Liver (tissue), 3 donors: ENCODE measurements at regions not wholly inside any gene's neighbourhood (a gene's known extent, or its start where the extent isn't known, plus 50 kb on each side); places are given as distances from the start of the nearest gene placed in this dataset.

ENCODE experiments used
- GABPA ChIP-seq, 2 donors: IDR thresholded peaks in 1 of 2; conservative IDR thresholded peaks in 1 of 2; 2 replicates each; pipeline ENCODE4 v1.6.1; 2016; ENCODE audit warnings: antibody characterized with exemption in 2 of 2, mild to moderate bottlenecking in 1 of 2, moderate library complexity in 1 of 2
- HNF4A ChIP-seq, 2 donors: conservative IDR thresholded peaks; 2 replicates each; pipeline ENCODE4 v1.6.1; 2016; ENCODE audit warnings: antibody characterized with exemption in 2 of 2, mild to moderate bottlenecking in 2 of 2
- HNF4G ChIP-seq: IDR thresholded peaks from 2 replicates; pipeline ENCODE4 v1.6.1; 2016; ENCODE audit warnings: antibody characterized with exemption
- JUND ChIP-seq, 2 donors: IDR thresholded peaks; 2 replicates each; pipeline ENCODE4 v1.6.1; 2016; ENCODE audit warnings: antibody characterized with exemption in 2 of 2
- RAD21 ChIP-seq, 2 donors: IDR thresholded peaks; 2 replicates each; pipeline ENCODE4 v1.6.1; 2016; ENCODE audit warnings: antibody characterized with exemption in 2 of 2, mild to moderate bottlenecking in 2 of 2
- SP1 ChIP-seq: IDR thresholded peaks from 2 replicates; pipeline ENCODE4 v1.6.1; 2018; ENCODE audit warnings: antibody characterized with exemption, mild to moderate bottlenecking
- TAF1 ChIP-seq: conservative IDR thresholded peaks from 2 replicates; pipeline ENCODE4 v1.6.1; 2016; ENCODE audit warnings: antibody characterized with exemption, mild to moderate bottlenecking
- YY1 ChIP-seq: IDR thresholded peaks from 2 replicates; pipeline ENCODE4 v1.6.1; 2016; ENCODE audit warnings: antibody characterized with exemption, mild to moderate bottlenecking
- TF ChIP-seq, protein P1 (sequence below): fragments of 150-350 bp; IDR thresholded peaks from 2 replicates; pipeline ENCODE4 v1.5.1; 2017; ENCODE audit warnings: improper control_type of control experiment, low read depth, low read length; ENCODE audit not compliant: missing input control
- TF ChIP-seq, protein P2 (sequence below): IDR thresholded peaks from 2 replicates; pipeline ENCODE4 v1.6.1; 2016; ENCODE audit warnings: antibody characterized with exemption
- TF ChIP-seq, protein P3 (sequence below): IDR thresholded peaks from 2 replicates; pipeline ENCODE4 v1.6.1; 2016; ENCODE audit warnings: antibody characterized with exemption, mild to moderate bottlenecking
- TF ChIP-seq, protein P4 (sequence below): IDR thresholded peaks from 2 replicates; pipeline ENCODE4 v1.6.1; 2016; ENCODE audit warnings: antibody characterized with exemption
- donor health status: healthy.
- donor health status: healthy.

DNA sequence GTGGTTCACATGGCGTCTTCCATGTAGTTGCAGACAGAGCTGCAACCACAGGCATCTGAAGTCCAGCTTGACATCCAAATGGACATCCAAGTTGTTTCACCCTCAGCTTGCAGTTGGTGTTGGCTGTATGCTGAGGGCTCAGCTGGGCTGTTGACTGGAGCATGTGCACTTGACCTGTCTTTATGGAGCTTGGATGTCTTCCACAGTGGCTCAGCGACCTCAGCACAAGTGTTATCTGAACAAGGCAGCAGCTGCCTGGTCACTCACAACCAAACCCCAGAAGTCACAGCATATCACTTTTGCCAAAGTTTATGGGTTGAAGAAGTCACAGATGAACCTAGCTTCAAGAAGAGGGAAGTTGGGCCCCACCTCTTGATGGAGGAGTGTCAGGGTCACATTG, 92.9 kb downstream of the TPRA1 start:
- TF ChIP-seq, protein P1, sequence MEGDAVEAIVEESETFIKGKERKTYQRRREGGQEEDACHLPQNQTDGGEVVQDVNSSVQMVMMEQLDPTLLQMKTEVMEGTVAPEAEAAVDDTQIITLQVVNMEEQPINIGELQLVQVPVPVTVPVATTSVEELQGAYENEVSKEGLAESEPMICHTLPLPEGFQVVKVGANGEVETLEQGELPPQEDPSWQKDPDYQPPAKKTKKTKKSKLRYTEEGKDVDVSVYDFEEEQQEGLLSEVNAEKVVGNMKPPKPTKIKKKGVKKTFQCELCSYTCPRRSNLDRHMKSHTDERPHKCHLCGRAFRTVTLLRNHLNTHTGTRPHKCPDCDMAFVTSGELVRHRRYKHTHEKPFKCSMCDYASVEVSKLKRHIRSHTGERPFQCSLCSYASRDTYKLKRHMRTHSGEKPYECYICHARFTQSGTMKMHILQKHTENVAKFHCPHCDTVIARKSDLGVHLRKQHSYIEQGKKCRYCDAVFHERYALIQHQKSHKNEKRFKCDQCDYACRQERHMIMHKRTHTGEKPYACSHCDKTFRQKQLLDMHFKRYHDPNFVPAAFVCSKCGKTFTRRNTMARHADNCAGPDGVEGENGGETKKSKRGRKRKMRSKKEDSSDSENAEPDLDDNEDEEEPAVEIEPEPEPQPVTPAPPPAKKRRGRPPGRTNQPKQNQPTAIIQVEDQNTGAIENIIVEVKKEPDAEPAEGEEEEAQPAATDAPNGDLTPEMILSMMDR = no peak
- TF ChIP-seq SP1 = no peak
- TF ChIP-seq, protein P2, sequence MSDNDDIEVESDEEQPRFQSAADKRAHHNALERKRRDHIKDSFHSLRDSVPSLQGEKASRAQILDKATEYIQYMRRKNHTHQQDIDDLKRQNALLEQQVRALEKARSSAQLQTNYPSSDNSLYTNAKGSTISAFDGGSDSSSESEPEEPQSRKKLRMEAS = no peak
- no peak for TF ChIP-seq RAD21 (IDR thresholded peaks at IDR 0.05)
- no peak for TF ChIP-seq GABPA (IDR thresholded peaks at IDR 0.05 in 1 of 2, conservative IDR thresholded peaks at IDR 0.05 in 1 of 2)
- TF ChIP-seq JUND (IDR thresholded peaks at IDR 0.05) = no peak
- TF ChIP-seq TAF1 = no peak
- TF ChIP-seq, protein P3, sequence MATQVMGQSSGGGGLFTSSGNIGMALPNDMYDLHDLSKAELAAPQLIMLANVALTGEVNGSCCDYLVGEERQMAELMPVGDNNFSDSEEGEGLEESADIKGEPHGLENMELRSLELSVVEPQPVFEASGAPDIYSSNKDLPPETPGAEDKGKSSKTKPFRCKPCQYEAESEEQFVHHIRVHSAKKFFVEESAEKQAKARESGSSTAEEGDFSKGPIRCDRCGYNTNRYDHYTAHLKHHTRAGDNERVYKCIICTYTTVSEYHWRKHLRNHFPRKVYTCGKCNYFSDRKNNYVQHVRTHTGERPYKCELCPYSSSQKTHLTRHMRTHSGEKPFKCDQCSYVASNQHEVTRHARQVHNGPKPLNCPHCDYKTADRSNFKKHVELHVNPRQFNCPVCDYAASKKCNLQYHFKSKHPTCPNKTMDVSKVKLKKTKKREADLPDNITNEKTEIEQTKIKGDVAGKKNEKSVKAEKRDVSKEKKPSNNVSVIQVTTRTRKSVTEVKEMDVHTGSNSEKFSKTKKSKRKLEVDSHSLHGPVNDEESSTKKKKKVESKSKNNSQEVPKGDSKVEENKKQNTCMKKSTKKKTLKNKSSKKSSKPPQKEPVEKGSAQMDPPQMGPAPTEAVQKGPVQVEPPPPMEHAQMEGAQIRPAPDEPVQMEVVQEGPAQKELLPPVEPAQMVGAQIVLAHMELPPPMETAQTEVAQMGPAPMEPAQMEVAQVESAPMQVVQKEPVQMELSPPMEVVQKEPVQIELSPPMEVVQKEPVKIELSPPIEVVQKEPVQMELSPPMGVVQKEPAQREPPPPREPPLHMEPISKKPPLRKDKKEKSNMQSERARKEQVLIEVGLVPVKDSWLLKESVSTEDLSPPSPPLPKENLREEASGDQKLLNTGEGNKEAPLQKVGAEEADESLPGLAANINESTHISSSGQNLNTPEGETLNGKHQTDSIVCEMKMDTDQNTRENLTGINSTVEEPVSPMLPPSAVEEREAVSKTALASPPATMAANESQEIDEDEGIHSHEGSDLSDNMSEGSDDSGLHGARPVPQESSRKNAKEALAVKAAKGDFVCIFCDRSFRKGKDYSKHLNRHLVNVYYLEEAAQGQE = no peak
- no peak for TF ChIP-seq YY1
- TF ChIP-seq HNF4A (conservative IDR thresholded peaks at IDR 0.05) = no peak
- TF ChIP-seq HNF4G = no peak
- TF ChIP-seq, protein P4, sequence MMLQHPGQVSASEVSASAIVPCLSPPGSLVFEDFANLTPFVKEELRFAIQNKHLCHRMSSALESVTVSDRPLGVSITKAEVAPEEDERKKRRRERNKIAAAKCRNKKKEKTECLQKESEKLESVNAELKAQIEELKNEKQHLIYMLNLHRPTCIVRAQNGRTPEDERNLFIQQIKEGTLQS = no peak
